Stimulated activated CD4-positive, alpha-beta T cell treated with anti-CD3 and anti-CD28 coated beads, Interleukin-15, amount 100 ng/mL, for 48 hours (primary cell): ENCODE measurements at regions not wholly inside any gene's neighbourhood (a gene's known extent, or its start where the extent isn't known, plus 50 kb on each side); places are given as distances from the start of the nearest gene placed in this dataset.

Source experiments
- DNase-seq, 2 donors: peaks; one replicate each; pipeline ENCODE4 v3.0.0-alpha.2; 2020; ENCODE audit warnings: low read depth in 2 of 2

DNA sequence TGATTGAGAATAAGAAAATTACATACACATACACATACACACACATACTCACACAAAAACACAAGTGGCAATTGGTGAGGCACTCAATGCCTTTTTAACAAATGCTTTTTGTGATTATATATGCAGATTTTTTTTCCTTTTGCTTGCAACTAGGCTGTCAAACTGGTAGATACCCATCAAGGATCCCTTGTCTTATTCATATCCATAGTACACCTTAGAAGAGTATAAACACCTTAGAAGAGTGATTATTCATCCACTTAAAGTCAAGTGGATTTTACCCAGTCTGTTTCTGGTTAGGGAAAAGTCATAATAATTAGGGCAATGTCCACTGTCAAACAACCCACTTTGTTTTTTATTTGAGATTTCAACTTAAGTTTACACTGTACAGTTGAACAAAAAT lies 1773.4 kb upstream of the MIR17HG start:
- DNase-seq = no peak

DNA sequence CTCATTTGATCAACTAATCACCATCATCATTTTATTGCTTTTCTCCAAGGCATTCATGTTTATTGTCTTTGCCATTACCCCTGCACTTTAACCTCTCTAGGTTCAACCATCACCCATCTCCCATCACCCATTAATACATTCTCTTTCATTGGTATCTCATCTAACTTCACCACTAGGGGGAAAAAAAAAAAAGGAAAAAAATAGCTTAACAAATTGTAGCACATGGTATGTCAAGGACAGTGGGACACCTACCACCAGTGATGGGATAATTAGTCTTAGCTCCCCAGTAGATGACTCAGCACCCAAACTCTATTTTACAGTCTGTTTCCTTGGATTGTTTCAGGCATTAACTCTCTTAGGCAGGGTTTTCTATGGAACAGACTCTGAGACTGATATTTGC lies 1770.2 kb upstream of the MIR17HG start:
- DNase-seq = no peak

DNA sequence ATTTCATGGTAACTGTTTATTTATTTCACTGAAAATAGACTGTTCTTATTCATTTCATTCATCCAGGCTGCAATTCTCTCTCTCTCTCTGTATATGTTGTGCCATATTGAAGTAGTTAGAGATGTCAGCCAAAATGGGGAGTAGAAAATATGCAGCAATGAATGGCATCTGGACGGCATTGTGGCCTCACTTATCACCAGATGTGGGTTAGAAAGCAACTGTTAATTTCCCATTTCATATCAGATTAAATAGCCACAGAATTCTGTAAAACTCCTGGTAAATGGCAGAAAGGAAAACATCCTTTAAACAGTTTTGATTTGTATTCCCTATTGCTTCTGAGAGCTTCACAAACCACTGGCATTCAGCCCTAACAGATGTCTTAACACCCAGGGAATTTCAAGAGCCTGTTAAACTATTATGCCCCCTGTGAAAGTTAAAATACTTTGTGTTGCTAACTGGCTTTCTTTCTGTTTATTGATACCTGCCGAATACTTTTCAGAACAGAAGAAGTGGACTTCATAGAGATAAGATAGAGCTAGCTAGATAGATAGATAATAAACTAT lies 1763.3 kb upstream of the MIR17HG start:
- DNase-seq = no peak

DNA sequence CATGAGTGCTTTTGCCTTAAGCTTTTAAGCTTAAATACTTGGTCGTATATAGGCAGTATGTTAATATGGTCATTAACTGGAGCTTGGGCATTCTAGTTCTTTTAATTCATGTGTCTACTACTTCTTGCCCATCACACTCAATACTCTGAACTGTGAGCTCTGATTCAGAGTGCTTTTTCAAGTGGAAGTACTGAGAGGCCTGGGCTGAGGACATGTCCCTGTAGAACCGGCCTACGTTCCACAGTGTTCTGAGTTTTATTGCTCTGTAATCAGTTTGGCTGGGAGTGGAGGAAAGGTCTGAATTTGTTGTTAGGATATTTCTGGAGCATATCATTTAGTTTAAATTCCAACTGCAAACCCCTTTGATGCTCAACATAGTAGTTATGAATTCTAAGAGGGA lies 1744.8 kb upstream of the MIR17HG start:
- no peak for DNase-seq

DNA sequence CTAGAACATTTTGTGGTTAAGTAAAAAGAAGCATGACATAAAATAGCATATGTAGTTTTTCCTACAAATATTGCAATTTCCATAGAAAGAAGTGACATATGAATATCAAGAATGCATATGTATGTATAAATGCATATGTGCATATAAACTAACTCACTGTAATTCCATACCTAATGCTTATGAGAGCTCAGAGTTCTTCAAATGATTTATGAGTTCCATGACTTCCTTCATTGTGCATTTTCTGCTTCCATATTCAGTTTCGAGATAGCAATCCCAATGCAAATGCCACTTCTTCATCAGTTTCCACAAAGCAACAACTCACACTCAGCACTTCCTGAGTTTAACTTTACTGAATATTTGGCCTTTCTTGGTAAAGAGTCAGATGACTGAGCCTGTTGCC lies 1744.3 kb upstream of the MIR17HG start:
- no peak for DNase-seq

DNA sequence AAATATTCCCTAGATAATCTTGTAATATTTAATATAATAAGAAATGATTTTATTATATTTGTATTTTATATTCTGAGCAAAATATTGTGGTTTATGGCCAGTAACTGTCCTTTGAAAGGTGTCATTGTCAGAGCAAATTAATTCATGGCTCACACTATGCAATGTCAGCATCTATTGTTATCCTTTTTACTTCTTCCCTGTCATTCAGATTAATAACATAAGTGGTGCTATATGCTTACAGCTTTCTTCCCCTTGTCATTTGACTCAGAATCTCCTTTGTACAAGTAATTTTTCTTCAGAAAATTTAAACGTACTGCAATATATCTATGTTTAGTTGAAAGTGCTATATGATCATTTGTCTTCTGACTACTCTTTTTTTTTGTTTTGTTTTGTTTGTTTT lies 1738.2 kb upstream of the MIR17HG start:
- DNase-seq = no peak

DNA sequence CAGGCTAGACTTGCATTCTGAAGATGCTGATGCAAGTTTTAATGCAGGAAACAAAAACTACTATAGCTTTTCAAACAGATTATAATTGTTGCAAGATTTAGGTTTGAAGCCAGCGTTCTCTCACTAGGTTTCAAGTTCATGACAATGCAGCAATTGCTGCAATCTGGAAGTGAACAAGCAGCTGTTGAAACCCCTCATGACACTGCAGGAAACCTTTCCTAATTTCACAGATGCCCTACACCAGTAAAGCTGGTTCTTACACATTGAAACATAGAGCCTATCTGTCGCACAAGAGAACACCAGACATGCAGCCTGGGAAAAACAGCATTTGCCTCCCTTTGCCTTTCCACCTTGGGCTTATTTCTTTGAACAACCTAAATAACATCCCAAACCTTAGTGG lies 1737.2 kb upstream of the MIR17HG start:
- DNase-seq = no peak

DNA sequence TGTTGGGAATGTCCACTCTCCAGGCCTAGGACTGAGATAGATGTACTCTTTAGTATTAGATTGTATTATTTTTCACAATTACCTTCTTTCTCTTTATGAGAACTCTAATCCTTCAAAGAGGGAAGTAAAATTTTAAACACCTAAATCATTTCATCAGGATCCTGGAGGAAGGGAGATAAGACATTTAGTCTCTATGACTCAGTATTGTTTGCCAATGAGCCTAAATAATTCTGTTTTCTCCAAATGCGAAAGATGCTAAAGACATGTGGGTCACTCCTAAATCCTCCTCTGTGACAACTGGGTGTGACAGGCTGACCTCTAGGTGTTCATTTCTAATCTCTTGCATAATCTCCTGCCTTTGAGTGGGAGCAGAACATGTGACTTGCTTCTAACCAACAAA lies 1736.6 kb upstream of the MIR17HG start:
- no peak for DNase-seq

DNA sequence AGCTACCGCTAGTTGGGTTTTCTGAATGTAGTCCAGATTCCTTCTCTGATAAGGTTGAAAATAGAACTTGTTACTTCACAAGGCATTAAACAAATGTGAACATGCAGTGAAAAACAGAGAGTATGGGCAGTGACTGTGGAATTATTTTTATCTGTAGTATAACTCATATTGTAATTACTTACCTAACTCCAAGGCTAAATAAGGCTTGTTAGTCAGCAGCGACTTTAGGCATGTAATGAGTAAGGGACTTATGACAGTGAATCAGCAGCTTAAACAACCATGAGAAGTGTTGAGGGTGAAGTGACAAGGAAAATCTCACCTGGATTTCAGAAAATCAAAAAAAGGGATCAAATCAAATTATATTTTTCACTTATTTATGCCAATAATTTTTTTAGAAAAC lies 1719.5 kb upstream of the MIR17HG start:
- DNase-seq = no peak

DNA sequence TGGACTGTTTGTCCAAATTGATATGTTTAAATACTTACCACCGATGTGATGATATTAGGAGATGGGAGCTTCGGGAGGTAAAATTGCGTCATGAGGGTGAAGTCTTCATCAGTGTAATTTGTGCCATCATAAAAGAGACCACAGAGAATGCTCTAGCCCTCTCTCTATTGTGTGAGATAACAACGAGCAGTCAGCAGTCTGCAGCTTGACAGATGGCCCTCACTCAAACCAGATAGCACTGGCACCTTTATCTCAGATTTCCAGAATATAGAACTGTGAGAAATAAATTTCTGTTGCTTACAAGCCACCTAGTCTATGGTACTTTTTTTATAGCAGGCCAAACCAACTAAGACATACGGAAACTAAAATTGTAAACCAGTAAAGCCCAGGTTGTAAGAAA lies 1718.9 kb upstream of the MIR17HG start:
- DNase-seq = no peak

DNA sequence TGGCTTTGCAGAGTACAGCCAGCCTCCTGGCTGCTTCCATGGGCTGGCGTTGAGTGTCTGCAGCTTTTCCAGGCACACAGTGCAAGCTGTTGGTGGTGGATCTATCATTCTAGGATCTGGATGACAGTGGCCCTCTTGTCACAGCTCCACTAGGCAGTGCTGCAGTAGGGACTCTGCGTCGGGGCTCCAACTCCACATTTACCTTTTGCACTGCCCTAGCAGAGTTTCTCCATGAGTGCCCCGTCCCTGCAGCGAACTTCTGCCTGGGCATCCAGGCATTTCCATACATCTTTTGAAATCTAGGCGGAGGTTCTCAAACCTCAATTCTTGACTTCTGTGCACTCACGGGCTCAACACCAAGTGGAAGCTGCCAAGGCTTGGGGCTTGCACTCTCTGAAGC lies 1697.3 kb upstream of the MIR17HG start:
- no peak for DNase-seq

DNA sequence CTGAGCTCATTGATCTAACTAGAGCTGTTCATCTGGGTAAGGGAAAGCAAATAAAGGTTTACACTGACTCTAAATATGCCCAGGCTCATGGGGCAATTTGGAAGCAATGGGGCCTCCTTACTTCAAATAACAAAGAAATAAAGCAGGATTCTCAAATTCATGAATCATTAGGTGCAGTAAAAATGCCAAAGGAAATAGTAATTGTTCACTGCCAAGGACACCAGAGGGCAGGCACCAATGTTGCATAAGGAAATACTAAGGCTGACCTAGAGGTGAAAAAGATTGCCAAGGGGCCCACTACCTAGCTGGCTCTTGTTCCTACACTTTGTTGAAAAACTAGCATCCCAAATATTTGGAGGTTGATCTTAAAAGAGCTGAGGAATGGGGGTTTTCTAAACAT lies 1686.7 kb upstream of the MIR17HG start:
- no peak for DNase-seq

DNA sequence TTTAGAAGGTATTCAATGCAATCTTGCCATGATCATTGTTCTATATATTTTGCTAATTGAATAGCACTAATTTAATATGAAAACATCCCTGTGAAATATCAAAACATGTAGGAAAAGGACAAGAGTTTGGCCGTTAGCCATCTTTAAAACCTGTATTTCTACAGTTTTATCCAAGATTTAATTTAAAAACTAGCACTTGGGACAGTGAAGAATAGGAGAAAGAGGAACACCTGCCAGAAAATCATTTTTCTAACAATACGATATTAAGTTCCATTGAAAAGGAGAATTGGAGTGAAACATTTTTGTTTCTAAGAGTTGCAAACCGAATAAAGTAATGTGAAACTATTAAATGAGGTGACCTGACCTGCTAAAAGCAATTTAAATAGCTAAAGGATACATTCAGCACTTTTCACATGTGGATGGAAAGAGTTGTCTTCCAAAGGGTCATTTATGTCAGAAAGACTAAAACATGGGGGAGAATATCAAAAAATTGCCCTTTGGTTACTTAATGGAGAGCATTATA lies 1673.6 kb upstream of the MIR17HG start:
- no peak for DNase-seq

DNA sequence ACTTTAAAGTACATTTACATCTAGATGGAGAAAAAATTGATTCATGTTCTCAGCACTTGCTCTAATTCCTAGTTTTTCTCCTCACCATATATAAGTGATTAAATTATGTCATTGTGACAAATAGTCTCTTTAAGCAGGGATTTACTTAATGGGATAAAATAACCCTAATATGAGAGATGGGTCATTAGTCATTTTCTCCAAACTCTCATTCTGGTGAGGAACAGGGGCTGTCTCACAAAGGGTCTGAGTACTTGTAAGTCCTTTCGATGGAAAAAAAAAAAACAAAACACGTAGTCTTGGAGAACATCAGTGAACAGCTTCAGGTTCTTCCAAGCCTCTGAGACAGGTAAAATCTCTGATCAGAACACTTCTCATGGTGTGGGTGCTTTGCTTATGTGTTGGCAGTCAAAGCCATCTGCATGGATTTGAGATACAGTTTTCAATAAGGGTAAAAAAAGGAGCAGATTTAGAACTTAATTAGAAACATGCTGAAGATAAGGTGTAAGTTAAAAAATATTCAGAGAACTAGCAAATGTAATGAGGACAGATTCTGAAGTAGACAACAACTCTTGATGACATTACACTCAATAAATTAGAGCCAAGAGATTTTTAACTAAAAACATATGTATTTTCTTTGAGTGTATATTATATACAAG lies 1668.9 kb upstream of the MIR17HG start:
- no peak for DNase-seq

DNA sequence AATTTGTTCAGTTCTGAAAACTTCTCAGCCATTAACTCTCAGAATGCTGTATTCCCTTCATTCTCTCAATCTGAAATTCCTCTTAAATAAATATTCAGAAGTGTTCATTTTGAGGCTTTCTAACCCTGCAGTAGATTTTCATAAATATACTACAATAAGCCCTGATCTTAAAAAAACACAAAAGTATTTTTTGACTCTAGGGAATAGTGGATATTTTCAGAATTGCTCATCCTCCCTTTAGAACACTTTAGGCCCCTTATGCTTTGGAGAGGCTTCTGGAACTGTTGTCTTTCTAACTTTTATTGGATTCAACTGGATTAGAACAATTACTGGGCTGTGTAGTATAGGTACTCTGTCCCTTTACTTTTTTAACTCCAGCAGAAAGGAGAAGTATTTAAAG lies 1662.6 kb upstream of the MIR17HG start:
- no peak for DNase-seq

DNA sequence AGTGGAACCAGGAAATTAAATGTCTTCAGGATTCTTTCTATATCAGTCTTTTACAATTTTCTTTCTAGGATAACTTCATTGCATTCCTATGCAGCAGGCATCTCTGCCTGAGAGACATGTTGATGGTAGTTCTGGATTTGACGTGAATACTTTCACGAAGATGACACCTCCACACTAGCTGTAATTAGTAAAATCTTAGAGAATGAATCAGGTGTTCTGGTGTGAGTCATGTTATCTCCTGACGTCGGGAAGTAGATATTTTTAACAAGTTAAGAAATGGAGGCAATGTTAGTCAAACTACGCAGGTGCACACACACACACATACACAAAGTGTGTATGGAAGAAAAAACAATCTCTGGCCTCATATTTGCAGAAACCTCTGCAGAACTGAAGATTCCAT lies 1661.3 kb upstream of the MIR17HG start:
- no peak for DNase-seq

DNA sequence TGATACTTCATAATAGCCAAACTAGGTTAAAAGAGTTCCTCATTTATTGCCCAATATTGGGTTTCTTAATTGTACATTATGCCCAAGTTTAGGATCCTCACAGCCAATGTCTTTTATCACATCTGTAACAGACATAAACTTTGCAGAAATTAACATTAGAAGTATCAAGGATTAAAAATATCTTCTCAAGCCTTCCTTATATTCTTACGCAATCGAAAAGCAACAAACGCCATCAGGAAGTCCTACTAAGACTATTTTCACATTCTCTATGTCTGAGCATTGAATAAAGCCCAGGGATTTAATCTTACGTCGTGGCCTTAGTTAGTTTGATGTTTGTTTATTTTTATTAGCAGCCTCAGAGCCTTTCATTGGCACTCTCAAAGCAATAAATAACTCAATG lies 1660.4 kb upstream of the MIR17HG start:
- DNase-seq = no peak

DNA sequence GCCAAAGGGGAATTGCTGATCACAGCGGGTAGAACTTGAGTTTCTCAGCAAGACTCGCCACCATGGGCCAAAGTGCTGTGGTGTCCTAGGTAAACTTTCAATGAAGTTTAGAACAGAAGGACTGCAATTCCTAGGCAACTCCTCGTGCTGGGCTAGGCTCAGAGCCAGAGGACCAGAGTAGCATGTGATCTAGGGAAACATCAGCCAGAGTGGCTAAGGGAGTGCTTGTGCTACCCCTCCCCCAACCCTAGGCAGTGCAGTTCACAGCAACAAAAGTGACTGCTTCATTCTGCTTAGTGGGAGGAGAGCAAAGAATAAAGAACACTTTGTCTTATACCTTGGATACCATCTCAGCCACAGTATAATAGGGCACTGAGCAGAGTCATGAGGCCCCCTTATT lies 1658.6 kb upstream of the MIR17HG start:
- DNase-seq = no peak

DNA sequence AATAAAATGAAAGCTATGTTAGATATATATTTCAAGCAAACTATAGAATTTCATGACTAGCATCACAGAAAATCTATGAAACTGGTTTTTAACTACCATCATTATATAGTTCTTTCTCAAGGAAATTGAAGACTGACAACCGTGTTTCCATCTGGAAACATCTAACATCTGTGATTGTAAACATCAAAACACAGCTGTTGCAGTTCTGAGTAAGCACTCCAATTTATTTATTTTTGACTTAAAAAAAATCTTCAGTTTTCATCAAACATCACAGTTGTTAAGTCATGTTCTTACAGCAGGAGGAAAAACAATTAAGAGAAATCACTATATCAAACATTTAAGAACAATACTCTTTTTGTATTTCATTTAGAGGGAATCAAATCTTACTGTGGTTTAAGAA lies 1653.0 kb upstream of the MIR17HG start:
- no peak for DNase-seq

DNA sequence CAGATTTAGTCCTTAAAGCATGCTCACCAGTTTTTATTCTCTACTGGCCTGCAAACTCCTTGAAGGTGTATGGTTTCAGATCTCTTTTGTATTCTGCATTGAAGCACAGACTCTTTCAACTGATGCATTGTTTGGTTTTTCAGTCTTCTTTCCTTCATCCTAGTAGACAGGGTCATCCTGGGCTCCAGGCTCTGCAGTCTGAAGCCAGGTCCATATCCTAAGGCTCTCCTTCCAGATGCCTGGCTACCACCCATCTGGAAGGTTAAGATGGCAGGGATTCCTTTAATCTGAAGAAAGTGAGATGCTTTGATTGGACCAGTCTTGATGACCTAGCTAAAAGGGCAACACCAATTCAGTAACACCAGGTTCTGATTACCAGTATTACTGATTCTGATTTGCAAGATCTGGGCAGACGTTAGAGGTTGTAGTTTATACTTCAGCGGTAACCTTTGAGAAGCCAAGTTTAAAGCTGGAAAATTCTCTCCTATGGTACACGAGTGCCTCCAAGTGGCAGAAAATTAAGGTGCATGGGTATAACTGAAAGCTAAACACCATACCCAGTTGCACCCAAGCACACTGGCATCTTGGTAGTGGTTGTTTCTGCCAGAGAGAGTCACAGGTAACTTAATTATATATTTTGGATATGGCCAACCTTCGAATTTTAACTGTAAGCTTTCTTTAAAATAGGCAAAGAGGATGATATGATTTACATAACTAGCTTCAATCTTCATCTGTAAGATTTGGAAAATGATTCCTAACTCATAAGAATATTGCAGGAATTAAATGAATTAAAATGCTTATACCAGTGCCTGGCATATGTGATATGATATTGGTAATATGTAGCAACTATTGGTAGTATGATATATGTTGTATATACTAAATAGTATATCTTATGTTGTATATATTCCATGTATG lies 1651.9 kb upstream of the MIR17HG start:
- DNase-seq = peak in 1 of 2 donors; percentile 1

DNA sequence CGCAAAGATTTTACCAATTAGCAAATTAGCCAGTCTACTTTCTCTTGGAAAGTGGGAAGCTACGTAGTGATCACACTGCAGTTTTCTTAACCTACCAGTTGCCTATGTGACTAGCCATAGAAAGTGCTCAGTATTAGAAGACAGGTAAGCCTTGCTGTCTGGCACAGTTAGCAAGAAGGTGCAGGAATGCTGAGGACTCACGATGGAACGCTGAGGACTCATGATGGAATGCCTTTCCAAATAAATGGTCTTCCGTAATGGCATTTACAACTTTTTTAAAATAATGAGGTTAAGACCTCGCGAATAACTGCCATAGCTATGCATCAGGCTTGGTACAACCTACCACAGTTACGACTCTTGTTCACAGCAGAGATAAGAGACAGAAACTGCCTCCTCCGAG lies 1645.6 kb upstream of the MIR17HG start:
- DNase-seq = no peak

DNA sequence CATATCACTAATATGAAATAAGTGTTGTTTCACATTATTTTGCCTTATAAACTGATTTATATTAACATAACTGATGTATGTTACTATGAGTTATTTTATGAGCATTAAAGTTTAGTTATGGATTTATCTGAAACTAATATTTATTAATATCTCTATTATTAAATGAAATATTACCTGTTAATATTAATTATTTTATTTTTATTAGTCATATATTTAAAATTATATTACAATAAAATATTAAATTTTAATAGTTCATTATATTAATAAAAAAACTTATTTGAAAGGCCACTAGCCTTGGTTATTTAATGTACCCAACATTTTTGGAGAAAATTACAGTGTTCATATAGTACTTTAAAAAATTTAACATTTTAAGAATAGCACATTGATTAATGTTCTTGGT lies 1643.4 kb upstream of the MIR17HG start:
- DNase-seq = no peak

DNA sequence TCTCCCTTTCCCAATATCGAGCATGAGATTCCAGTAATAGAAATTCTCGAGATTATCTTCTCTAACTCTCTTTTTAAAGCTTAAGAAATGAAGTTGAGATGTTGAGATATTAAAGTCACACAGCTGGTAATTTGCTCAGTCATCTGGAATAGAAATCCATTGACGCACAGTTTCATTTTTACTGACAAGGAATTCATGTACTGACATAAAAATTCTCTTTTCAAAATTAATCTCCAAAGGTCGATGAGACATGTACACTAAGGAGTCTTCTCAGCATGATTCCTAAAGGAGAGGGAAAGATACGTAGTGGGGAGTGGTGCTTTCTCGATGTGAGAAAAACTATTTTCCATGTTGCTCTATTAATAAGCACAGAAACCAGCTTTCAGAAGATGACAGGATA lies 1639.5 kb upstream of the MIR17HG start:
- no peak for DNase-seq
